Brain microvascular endothelial cell (primary cell): ENCODE measurements at regions not wholly inside any gene's neighbourhood (a gene's known extent, or its start where the extent isn't known, plus 50 kb on each side); places are given as distances from the start of the nearest gene placed in this dataset.

ENCODE experiments used
- DNase-seq: peaks from one replicate; pipeline ENCODE4 v3.0.0-alpha.2; 2020
- H3K27ac ChIP-seq: fragments of 250-450 bp; sonication (Bioruptor Pico); 2 replicates; pipeline ENCODE4 v1.5.1; 2020; ENCODE audit warnings: mild to moderate bottlenecking, moderate library complexity
- H3K27me3 ChIP-seq: fragments of 250-450 bp; sonication (Bioruptor Pico); replicated peaks from 2 replicates; pipeline ENCODE4 v1.5.1; 2020; ENCODE audit warnings: mild to moderate bottlenecking
- H3K36me3 ChIP-seq: fragments of 250-450 bp; sonication (Bioruptor Pico); replicated peaks from 2 replicates; pipeline ENCODE4 v1.5.1; 2020; ENCODE audit warnings: mild to moderate bottlenecking
- H3K4me3 ChIP-seq: 2 replicates; pipeline ENCODE4 v1.5.1; 2011; ENCODE audit warnings: low read depth, mild to moderate bottlenecking, control low read depth, low read length, moderate library complexity
- in situ Hi-C: cut with HindIII; loops from 2 replicates; pipeline ENCODE4 v1.10.0; 2017; ENCODE audit warnings: low sequenced_read_pairs, low pct_ligation_motif_present
- TF ChIP-seq, protein P1 (sequence below): IDR thresholded peaks from 2 replicates; pipeline ENCODE4 v1.5.1; 2011; ENCODE audit warnings: low read depth, mild to moderate bottlenecking, moderate library complexity, low read length, control low read depth, inconsistent platforms; ENCODE audit errors: missing control alignments

DNA sequence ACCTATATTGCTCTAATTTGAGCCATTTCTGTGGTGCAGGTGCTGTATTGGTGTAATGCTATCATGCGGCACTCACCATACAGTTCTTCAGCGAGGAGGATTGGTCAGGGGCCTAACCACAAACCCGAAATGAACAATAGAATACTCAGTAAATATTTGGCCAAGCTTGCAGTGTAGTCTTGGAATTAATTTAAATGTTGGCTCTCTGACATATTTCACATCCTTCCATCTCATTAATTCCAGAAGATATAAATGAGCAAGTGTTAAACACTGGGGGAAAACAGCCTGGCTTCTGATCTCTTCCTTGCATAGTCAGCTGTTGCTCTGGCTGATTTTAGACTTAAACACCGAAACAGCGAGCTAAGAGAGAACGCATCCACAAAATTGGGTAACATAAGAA, 663.1 kb upstream of the GHITM start:
- Histone ChIP-seq H3K4me3 (no peak overlapping the region), H3K27me3 (no peaks in the 10 kb centered on the region), H3K36me3 (no peaks in the 10 kb centered on the region), H3K27ac (no peak overlapping the region)
- no peak for DNase-seq
- TF ChIP-seq, protein P1, sequence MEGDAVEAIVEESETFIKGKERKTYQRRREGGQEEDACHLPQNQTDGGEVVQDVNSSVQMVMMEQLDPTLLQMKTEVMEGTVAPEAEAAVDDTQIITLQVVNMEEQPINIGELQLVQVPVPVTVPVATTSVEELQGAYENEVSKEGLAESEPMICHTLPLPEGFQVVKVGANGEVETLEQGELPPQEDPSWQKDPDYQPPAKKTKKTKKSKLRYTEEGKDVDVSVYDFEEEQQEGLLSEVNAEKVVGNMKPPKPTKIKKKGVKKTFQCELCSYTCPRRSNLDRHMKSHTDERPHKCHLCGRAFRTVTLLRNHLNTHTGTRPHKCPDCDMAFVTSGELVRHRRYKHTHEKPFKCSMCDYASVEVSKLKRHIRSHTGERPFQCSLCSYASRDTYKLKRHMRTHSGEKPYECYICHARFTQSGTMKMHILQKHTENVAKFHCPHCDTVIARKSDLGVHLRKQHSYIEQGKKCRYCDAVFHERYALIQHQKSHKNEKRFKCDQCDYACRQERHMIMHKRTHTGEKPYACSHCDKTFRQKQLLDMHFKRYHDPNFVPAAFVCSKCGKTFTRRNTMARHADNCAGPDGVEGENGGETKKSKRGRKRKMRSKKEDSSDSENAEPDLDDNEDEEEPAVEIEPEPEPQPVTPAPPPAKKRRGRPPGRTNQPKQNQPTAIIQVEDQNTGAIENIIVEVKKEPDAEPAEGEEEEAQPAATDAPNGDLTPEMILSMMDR: no peak
- in situ Hi-C loops: no loop called here

GRCh38 chr10:83489161-83489560, 650.1 kb upstream of the GHITM start:
- Histone ChIP-seq H3K36me3 (no peaks in the 10 kb centered on the region), H3K27ac (no peak overlapping the region), H3K4me3 (no peak overlapping the region), H3K27me3 (no peaks in the 10 kb centered on the region)
- DNase-seq: no peak
- in situ Hi-C loops: no loop called here
- TF ChIP-seq, protein P1: no peak

DNA sequence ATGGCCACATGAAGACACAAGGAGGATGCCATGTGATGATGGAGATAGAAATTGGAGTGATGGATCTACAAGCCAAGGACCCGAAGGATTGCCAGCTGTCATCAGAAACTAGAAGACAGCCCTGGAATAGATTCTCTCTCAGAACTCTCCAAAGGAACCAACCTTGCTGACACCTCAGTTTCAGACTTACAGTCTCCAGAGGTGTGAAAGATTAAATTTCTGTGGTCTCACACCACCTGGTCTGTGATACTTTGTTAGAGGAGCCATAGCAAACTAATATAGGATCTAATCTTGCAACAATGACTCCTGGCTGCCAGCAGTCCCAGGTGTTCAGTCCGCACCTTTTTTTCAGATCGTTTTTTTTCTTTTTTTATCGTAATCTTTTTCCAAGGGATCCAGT, 647.3 kb upstream of the GHITM start:
- TF ChIP-seq, protein P1: no peak
- in situ Hi-C loops: no loop called here
- DNase-seq: no peak
- Histone ChIP-seq H3K36me3 (no peaks in the 10 kb centered on the region), H3K27ac (no peak overlapping the region), H3K4me3 (no peak overlapping the region), H3K27me3 (no peaks in the 10 kb centered on the region)

- no peaks in the 10 kb centered on the region for H3K36me3 ChIP-seq
- in situ Hi-C loops: no loop called here
- H3K27ac ChIP-seq: no peak overlapping the region
- no peaks in the 10 kb centered on the region for H3K27me3 ChIP-seq
- DNase-seq: no peak
- H3K4me3 ChIP-seq: no peak overlapping the region
- TF ChIP-seq, protein P1: no peak
Measured at GRCh38 chr10:83512681-83513080, 626.6 kb upstream of the GHITM start.

GRCh38 chr10:83515001-83515400, 624.3 kb upstream of the GHITM start:
- Histone ChIP-seq H3K36me3 (no peaks in the 10 kb centered on the region), H3K27me3 (no peaks in the 10 kb centered on the region), H3K27ac (no peak overlapping the region), H3K4me3 (no peak overlapping the region)
- TF ChIP-seq, protein P1: no peak
- DNase-seq: no peak
- in situ Hi-C loops: no loop called here

DNA sequence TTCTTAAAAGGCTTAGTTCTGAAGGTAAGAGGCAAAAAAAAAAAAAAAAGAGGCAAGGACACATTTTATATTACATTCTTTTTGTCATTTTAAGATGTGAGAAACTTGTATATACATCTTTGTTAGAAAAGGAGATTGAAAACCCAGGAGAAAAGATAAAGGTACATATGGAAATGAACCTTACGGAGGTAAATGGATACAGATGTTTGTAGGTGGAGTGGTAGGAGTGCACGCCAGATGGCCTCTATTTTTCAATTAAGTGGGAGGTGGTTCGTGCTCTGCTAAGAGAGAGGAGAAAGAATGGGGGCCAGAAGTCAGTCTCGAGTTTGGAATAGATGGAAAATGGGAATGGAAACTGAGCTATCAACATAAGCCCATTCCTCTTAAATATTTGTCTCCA, 622.5 kb upstream of the GHITM start:
- H3K27me3 ChIP-seq: no peaks in the 10 kb centered on the region
- no peaks in the 10 kb centered on the region for H3K36me3 ChIP-seq
- in situ Hi-C loops: no loop called here
- no peak for DNase-seq
- H3K27ac ChIP-seq: no peak overlapping the region
- H3K4me3 ChIP-seq: no peak overlapping the region
- TF ChIP-seq, protein P1: no peak
